ENCODE measurements at regions not wholly inside any gene's neighbourhood (a gene's known extent, or its start where the extent isn't known, plus 50 kb on each side); places are given as distances from the start of the nearest gene placed in this dataset.
A peak's percentile ranks its signal among the peaks of the same experiment; 100 is the strongest.

DNA sequence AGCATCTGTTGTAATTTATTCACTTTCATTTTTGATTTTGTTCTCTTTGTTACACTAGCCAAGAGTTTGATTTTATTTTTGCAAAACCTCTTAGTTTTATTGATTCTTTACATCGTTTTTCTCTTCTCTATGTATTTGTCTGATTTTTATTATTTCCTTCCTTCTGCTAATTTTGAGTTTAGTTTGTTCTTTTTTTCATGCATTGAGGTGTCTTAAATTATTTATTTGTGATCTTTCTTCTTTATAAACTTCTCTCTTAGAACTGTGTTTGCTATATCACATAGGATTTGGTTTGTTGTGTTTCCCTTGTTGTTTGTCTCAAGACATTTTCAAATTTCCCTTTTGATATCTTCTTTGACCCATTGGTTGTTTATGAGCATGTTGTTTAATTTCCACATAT lies 51.7 kb upstream of the NFKBIA start:
- no peak overlapping the region for H3K27ac Mint-ChIP-seq
- peaks cover 0 to 13% of the 10 kb centered on the region in 2 donors for H3K36me3 Mint-ChIP-seq
- ATAC-seq (no peak), DNase-seq (ENCODE audit: low spot score in 2 of 2) (no peak)
- peaks cover 17 to 21% of the 10 kb centered on the region in 2 donors for H3K9me3 Mint-ChIP-seq

DNA sequence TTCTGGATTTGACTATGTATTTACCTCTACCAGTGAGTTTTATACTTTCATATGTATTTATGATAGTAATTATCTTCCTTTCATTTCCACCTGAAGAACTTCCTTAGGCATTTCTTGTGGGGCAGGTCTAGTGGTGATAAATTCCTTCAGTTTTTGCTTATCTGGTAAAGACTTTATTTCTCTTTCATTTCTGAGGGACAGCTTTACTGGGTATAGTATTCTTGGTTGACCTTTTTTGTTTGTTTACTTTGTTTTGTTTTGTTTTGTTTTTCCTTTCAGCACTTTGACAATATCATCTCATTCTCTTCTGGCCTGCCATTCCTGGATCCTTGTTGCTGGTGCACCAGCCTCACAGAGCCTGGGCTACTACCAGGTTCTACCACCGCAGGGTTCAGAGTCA lies 53.9 kb upstream of the NFKBIA start:
- DNase-seq (ENCODE audit: low spot score in 2 of 2): no peak
- no peak overlapping the region for H3K27ac Mint-ChIP-seq
- peaks cover 0 to 13% of the 10 kb centered on the region in 2 donors for H3K36me3 Mint-ChIP-seq
- ATAC-seq: no peak
- peaks cover 17 to 21% of the 10 kb centered on the region in 2 donors for H3K9me3 Mint-ChIP-seq

DNA sequence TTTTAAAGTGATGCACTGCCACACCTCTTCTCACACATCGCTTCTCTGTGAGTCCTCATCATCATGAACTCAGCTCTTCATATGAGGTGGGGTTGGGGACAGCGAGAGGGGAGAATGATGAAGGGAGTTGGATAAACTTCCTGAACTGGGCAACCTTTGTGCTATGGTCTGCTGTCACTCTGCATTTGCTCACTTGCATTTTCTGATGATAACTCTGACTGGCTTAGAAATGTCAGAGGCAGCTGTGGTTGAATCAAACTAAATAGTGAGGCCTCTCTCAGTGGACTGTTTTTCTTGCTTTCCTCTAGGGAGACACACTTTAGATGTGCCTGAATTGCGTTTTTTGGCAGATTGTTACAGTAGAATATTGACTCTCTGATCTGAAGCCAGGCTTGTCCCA lies 55.2 kb upstream of the NFKBIA start:
- Mint-ChIP-seq H3K36me3 (peaks cover 0 to 13% of the 10 kb centered on the region in 2 donors), H3K27ac (no peak overlapping the region), H3K9me3 (peaks cover 17 to 21% of the 10 kb centered on the region in 2 donors)
- DNase-seq (ENCODE audit: low spot score in 2 of 2) (no peak), ATAC-seq (no peak)

DNA sequence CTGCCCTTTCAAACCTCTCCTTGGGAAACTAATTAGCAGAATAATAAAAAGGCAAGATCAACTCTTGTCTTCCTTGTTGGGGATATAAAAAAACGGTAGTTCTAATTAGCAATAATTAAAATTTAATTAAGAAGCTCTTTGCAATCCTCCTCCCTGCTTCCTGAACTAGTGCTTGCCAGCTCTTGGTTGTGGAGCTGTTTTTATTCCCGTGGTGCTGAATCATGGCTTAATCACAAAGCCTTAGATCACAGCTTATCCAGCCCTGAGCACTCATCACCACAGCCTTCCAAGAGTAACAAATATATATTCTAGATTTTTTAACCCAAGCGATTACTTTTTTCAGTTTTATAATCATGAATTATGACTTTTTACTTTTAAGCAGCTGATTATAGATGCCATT lies 63.2 kb upstream of the INSM2 start:
- Mint-ChIP-seq H3K9me3 (no peaks in the 10 kb centered on the region), H3K27ac (no peak overlapping the region), H3K36me3 (no peaks in the 10 kb centered on the region)
- ATAC-seq (no peak), DNase-seq (ENCODE audit: low spot score in 2 of 2) (no peak)

DNA sequence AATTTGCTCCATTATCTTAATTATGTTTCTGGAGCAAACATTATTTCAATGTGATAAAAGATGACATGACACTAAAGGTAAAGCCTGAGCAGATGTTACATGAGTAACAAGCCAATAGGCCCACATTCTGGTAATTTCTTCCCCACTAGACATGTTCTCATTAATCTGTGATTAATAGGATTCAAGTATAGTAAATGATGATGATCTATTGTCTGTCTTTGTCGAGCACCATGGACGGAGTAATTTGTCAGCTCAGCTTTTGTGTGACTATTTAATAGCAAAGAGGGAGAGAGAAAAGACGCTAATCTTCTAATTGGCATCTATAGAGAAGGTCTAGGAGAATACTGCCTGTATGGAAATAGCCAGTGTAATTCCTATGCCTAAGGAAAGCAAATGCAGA lies 62.2 kb upstream of the INSM2 start:
- Mint-ChIP-seq H3K36me3 (no peaks in the 10 kb centered on the region), H3K9me3 (no peaks in the 10 kb centered on the region), H3K27ac (no peak overlapping the region)
- DNase-seq (ENCODE audit: low spot score in 2 of 2) (no peak), ATAC-seq (no peak)

DNA sequence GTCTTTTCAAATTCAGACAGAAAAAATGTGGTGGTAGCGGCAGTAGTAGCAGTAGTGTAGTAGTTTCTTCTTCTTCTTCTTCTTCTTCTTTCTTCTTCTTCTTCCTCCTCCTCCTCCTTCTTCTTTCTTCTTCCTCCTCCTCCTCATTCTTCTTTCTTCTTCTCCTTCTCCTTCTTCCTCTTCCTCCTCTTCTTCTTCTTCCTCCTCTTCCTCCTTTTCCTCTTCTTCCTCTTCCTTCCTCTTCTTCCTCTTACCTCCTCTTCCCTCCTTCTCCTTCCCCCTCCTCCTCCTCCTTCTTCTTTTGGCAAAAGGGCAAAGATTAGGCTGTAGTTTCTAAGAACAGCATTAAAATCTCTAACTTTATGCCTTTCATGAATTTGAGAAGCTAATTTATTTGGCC lies 59.6 kb upstream of the INSM2 start:
- Mint-ChIP-seq H3K36me3 (no peaks in the 10 kb centered on the region), H3K9me3 (no peaks in the 10 kb centered on the region), H3K27ac (no peak overlapping the region)
- ATAC-seq (no peak), DNase-seq (ENCODE audit: low spot score in 2 of 2) (no peak)

DNA sequence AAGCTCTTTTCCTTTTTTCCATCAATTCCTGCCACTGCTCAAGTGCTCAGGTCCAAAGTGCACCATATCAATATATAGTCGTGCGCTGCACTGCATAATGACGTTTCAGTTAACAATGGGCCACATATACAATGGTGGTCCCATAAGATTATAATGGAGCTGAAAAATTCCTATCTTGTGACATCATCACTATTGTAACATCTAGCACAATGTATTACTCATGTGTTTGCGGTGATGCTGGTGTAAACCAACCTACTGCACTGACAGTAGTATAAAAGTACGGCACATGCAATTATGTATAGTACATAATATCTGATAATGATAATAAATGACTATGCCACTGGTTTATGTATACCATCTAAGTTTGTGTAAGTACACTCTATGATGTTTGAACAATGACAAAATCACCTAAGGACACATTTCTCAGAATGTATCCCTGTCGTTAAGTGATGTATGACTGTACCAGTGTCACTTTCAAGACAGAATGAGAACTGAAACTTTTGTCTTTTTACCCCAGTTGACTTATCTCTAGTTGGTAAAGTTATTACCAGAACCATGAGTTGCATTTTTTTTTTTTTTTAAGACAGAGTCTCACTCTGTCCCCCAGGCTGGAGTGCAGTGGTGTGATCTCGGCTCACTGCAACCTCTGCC lies 53.7 kb upstream of the INSM2 start:
- Mint-ChIP-seq H3K27ac (no peak overlapping the region), H3K36me3 (no peaks in the 10 kb centered on the region), H3K9me3 (no peaks in the 10 kb centered on the region)
- ATAC-seq (peak; percentile 61 to 97), DNase-seq (ENCODE audit: low spot score in 2 of 2) (no peak)

DNA sequence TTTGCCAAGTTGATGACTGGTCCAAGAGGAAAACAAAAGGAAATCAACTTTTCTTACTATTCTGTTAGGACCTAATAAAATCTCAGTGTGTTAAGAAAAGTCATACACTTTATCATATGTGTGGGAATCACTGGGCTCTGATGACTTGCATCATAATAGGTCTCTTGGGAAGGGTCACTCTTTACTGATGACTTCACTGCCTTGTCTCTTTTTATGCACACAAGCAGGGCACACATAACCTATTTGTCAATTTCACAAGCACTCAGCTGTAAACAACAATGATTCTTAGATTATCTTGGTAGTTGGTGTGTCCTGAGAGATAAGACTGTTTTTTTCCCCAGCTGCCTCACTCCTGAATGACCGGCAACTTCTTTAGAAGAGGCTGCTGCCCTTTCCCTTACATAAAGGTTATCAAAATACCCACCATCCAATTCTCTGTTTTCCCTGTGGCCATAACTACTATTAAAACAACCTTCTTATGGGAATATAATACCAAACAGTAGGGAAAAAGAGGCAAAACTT lies 50.9 kb upstream of the INSM2 start:
- Mint-ChIP-seq H3K9me3 (no peaks in the 10 kb centered on the region), H3K27ac (no peak overlapping the region), H3K36me3 (no peaks in the 10 kb centered on the region)
- ATAC-seq (no peak), DNase-seq (ENCODE audit: low spot score in 2 of 2) (no peak)
